BLaER1 treated with 17β-estradiol and CSF1 and Interleukin-3, amounts not matched to agents 10 nM and 100 nM (cell line): ENCODE measurements at regions not wholly inside any gene's neighbourhood (a gene's known extent, or its start where the extent isn't known, plus 50 kb on each side); places are given as distances from the start of the nearest gene placed in this dataset.

Source experiments
- H3K27ac ChIP-seq, 11 experiments: shearing (Covaris generic); formaldehyde crosslinking; 2 replicates each; pipeline ENCODE4 v1.8.1; 2022
- H3K27me3 ChIP-seq, 11 experiments: shearing (Covaris generic); formaldehyde crosslinking; 2 replicates each; pipeline ENCODE4 v1.8.1; 2022
- H3K36me3 ChIP-seq, 11 experiments: shearing (Covaris generic); formaldehyde crosslinking; 2 replicates each; pipeline ENCODE4 v1.8.1; 2022
- H3K4me1 ChIP-seq, 10 experiments: shearing (Covaris generic); formaldehyde crosslinking; 2 replicates each; pipeline ENCODE4 v1.8.1; 2022
- H3K4me2 ChIP-seq, 11 experiments: shearing (Covaris generic); formaldehyde crosslinking; 2 replicates each; pipeline ENCODE4 v1.8.1; 2022
- H3K4me3 ChIP-seq, 10 experiments: shearing (Covaris generic); formaldehyde crosslinking; 2 replicates each; pipeline ENCODE4 v1.8.1; 2022
- H3K9ac ChIP-seq, 11 experiments: shearing (Covaris generic); formaldehyde crosslinking; 2 replicates each; pipeline ENCODE4 v1.8.1; 2022
- H3K9me3 ChIP-seq, 11 experiments: shearing (Covaris generic); formaldehyde crosslinking; replicated peaks in 1 of 11; 2 replicates each; pipeline ENCODE4 v1.8.1; 2022
- H4K20me1 ChIP-seq, 11 experiments: shearing (Covaris generic); formaldehyde crosslinking; 2 replicates each; pipeline ENCODE4 v1.8.1; 2022
- Cebpa-rat ChIP-seq, 11 experiments: shearing (Covaris generic); IDR thresholded peaks; 2 replicates each; pipeline ENCODE4 v1.8.1; 2022

DNA sequence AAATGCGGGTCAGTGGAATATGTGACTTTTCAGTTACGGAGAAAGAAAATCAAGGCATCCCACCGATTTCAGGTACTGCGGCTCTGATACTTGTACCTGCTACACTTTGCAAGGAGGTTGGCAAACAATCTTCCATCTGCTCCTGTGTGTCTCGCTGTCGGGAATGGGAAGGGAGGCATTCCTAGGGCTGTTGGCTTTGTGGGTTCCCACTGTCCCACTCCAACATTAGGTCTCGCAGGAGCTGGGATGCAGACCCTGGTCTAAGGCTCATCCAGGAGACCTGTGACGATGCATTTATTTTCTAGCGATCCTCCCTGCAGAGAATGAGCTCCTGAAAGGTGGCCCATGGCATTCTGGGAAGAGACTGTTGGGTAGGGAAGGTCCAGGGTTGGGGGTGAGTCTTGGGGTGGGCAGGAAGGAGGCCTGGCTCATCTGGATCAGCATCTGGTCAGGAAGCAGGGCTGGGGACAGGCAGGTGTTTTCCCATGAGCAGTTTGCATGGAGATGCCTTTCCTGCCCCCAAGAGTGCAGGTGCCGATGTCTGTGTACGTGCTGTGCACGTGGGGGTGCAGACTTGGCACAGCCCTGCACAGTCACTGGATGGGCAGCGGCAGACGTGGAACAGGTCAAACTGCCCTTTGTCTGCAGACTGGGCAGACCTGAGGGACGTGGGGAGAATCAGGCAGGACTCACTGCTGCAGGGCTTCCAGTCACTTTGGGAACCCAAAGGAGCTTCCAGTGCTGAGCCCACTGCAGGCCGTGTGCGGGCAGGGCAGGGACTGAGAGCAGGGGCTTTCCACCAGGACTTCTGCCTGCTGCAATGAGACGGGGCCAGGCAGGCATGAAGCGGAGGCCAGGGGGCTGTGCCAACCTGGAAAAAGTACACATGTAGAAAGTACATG, 152.4 kb downstream of the TEX29 start:
- no peak for TF ChIP-seq Cebpa-rat (IDR thresholded peaks at IDR 0.05)

GRCh38 chr13:111474136-111475002, 153.9 kb downstream of the TEX29 start:
- no peaks in the 10 kb centered on the region for H3K36me3 ChIP-seq
- no peak for TF ChIP-seq Cebpa-rat (IDR thresholded peaks at IDR 0.05)

More for the DNA sequence above, 152.4 kb downstream of the TEX29 start:
- H3K4me2 ChIP-seq, result peak overlapping the region in 8 of 11 experiments; percentile 25 to 89 (median 74); a peak in 14 of 22 replicates
- H3K4me3 ChIP-seq, result no peak overlapping the region
- H3K36me3 ChIP-seq, result no peaks in the 10 kb centered on the region
- peaks cover 0 to 6% (median 0%) of the 10 kb centered on the region in 11 experiments; a peak in 2 of 22 replicates for H3K9me3 ChIP-seq
- no peak overlapping the region for H3K9ac ChIP-seq
- H3K4me1 ChIP-seq, result peaks cover 8 to 55% (median 41%) of the 10 kb centered on the region in 10 experiments
- no peaks in the 10 kb centered on the region; a peak in 1 of 22 replicates for H4K20me1 ChIP-seq
- peaks cover 0 to 30% (median 0%) of the 10 kb centered on the region in 11 experiments; a peak in 6 of 22 replicates for H3K27me3 ChIP-seq
- no peak overlapping the region for H3K27ac ChIP-seq

DNA sequence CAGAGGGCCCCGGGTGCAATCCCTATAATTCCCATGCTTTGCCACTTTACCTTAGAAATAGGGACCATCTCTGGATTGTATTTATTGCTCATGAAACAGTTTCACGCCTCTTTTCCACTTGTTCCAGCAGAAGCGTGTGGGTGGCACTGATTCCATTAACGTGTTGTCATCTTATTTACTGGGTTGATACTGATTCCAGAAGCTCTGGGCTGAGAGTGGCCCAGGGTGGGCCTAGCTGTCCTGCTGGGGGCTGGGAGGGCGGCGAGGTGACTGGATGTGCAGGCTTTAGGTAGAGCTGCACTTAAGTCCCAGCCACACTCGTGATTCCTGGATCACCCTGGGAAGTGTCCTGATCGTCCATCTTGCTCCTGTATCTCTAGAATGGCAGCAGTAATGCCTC, 155.0 kb downstream of the TEX29 start:
- no peak overlapping the region for H3K9ac ChIP-seq
- no peak for TF ChIP-seq Cebpa-rat (IDR thresholded peaks at IDR 0.05)
- no peaks in the 10 kb centered on the region for H3K9me3 ChIP-seq
- H3K4me2 ChIP-seq, result no peak overlapping the region
- no peaks in the 10 kb centered on the region for H3K36me3 ChIP-seq
- H3K27me3 ChIP-seq, result peaks cover 0 to 18% (median 0%) of the 10 kb centered on the region in 11 experiments; a peak in 5 of 22 replicates
- H4K20me1 ChIP-seq, result no peaks in the 10 kb centered on the region; a peak in 1 of 22 replicates
- H3K4me1 ChIP-seq, result peaks cover 0 to 36% (median 28%) of the 10 kb centered on the region in 10 experiments; a peak in 15 of 20 replicates
- H3K4me3 ChIP-seq, result no peak overlapping the region
- no peak overlapping the region for H3K27ac ChIP-seq

More at GRCh38 chr13:111474136-111475002, 153.9 kb downstream of the TEX29 start:
- no peak overlapping the region for H3K27ac ChIP-seq
- no peak overlapping the region for H3K9ac ChIP-seq
- no peaks in the 10 kb centered on the region for H3K9me3 ChIP-seq
- no peaks in the 10 kb centered on the region; a peak in 1 of 22 replicates for H4K20me1 ChIP-seq
- H3K4me3 ChIP-seq, result no peak overlapping the region
- H3K27me3 ChIP-seq, result peaks cover 0 to 29% (median 0%) of the 10 kb centered on the region in 11 experiments; a peak in 6 of 22 replicates
- H3K4me1 ChIP-seq, result peaks cover 8 to 47% (median 39%) of the 10 kb centered on the region in 10 experiments
- H3K4me2 ChIP-seq, result no peak overlapping the region

DNA sequence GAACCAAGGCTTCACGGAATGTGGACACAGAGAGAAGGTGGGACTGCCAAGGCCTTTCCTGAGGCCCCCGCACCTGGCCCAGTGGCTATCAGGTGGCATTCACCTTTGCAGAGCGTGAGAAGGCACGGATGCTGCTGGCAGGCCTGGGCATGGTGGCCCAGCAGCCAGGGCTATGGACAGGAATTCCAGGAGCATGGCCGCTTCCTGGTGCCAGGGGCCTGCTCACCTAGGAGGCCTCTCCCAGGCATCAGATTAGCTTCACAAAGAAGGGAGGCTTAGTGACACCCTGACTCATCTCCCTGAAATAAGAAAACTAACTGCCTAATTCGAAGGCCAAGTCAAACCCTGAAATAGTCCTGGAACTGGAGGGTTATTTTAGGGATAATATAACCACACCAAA, 155.8 kb downstream of the TEX29 start:
- Histone ChIP-seq H3K27ac (no peak overlapping the region), H3K36me3 (no peaks in the 10 kb centered on the region), H3K4me3 (no peak overlapping the region), H3K9ac (no peak overlapping the region; a peak in 1 of 22 replicates), H4K20me1 (no peaks in the 10 kb centered on the region), H3K9me3 (no peaks in the 10 kb centered on the region), H3K4me2 (no peak overlapping the region), H3K27me3 (peaks cover 0 to 11% (median 0%) of the 10 kb centered on the region in 11 experiments; a peak in 5 of 22 replicates), H3K4me1 (peaks cover 0 to 29% (median 21%) of the 10 kb centered on the region in 10 experiments; a peak in 15 of 20 replicates)
- no peak for TF ChIP-seq Cebpa-rat (IDR thresholded peaks at IDR 0.05)

- Histone ChIP-seq H3K9ac (no peak overlapping the region), H3K9me3 (no peaks in the 10 kb centered on the region), H3K27ac (no peak overlapping the region), H3K4me2 (no peak overlapping the region), H3K36me3 (no peaks in the 10 kb centered on the region), H3K4me3 (no peak overlapping the region), H3K4me1 (peaks cover 0 to 6% (median 0%) of the 10 kb centered on the region in 10 experiments; a peak in 4 of 20 replicates), H4K20me1 (no peaks in the 10 kb centered on the region), H3K27me3 (no peaks in the 10 kb centered on the region)
- TF ChIP-seq Cebpa-rat (IDR thresholded peaks at IDR 0.05), result no peak
Measured at GRCh38 chr13:111479412-111479811, 159.0 kb downstream of the TEX29 start.

- TF ChIP-seq Cebpa-rat (IDR thresholded peaks at IDR 0.05), result no peak
- H3K4me3 ChIP-seq, result no peak overlapping the region
- H3K27ac ChIP-seq, result no peak overlapping the region
- H3K9me3 ChIP-seq, result peaks cover 0 to 7% (median 1%) of the 10 kb centered on the region in 11 experiments; a peak in 11 of 22 replicates
- H3K9ac ChIP-seq, result no peak overlapping the region
- H3K4me1 ChIP-seq, result peaks cover 0 to 6% (median 0%) of the 10 kb centered on the region in 10 experiments; a peak in 4 of 20 replicates
- no peaks in the 10 kb centered on the region for H3K27me3 ChIP-seq
- H3K36me3 ChIP-seq, result no peaks in the 10 kb centered on the region
- H3K4me2 ChIP-seq, result no peak overlapping the region
- no peaks in the 10 kb centered on the region for H4K20me1 ChIP-seq
Measured at GRCh38 chr13:111480503-111480902, 160.1 kb downstream of the TEX29 start.

GRCh38 chr13:111480976-111481375, 160.5 kb downstream of the TEX29 start:
- peaks cover 3 to 11% (median 6%) of the 10 kb centered on the region in 11 experiments; a peak in 21 of 22 replicates for H3K9me3 ChIP-seq
- no peak overlapping the region for H3K9ac ChIP-seq
- TF ChIP-seq Cebpa-rat (IDR thresholded peaks at IDR 0.05), result no peak
- H3K27me3 ChIP-seq, result no peaks in the 10 kb centered on the region
- no peak overlapping the region for H3K27ac ChIP-seq
- no peaks in the 10 kb centered on the region for H3K36me3 ChIP-seq
- no peaks in the 10 kb centered on the region for H4K20me1 ChIP-seq
- H3K4me1 ChIP-seq, result peaks cover 0 to 6% (median 0%) of the 10 kb centered on the region in 10 experiments; a peak in 4 of 20 replicates
- H3K4me2 ChIP-seq, result no peak overlapping the region
- no peak overlapping the region for H3K4me3 ChIP-seq

GRCh38 chr13:111482126-111482525, 161.7 kb downstream of the TEX29 start:
- no peak overlapping the region for H3K4me2 ChIP-seq
- no peak overlapping the region for H3K27ac ChIP-seq
- no peak for TF ChIP-seq Cebpa-rat (IDR thresholded peaks at IDR 0.05)
- peaks cover 14 to 23% (median 17%) of the 10 kb centered on the region in 11 experiments for H3K9me3 ChIP-seq
- H3K4me3 ChIP-seq, result no peak overlapping the region
- H3K36me3 ChIP-seq, result 0 out of 22 replicates have a peak, but pooled peaks cover 0 to 3% (median 0%) of the 10 kb centered on the region in 11 experiments
- no peaks in the 10 kb centered on the region for H4K20me1 ChIP-seq
- no peaks in the 10 kb centered on the region for H3K27me3 ChIP-seq
- peaks cover 0 to 6% (median 0%) of the 10 kb centered on the region in 10 experiments; a peak in 4 of 20 replicates for H3K4me1 ChIP-seq
- no peak overlapping the region for H3K9ac ChIP-seq
